ENCODE measurements at regions not wholly inside any gene's neighbourhood (a gene's known extent, or its start where the extent isn't known, plus 50 kb on each side); places are given as distances from the start of the nearest gene placed in this dataset.

- no peak for TF ChIP-seq CTCF (IDR thresholded peaks at IDR 0.05; ENCODE audit: low read depth, low read length, missing control alignments)
- Histone ChIP-seq H3K36me3 (replicated peaks) (no peaks in the 10 kb centered on the region), H3K4me3 (ENCODE audit: low read depth, low read length) (no peak overlapping the region), H3K27me3 (replicated peaks) (no peaks in the 10 kb centered on the region), H3K27ac (no peak overlapping the region)
- in situ Hi-C loops (cut with HindIII; ENCODE audit: low pct_ligation_motif_present, low sequenced_read_pairs) = no loop called here
- no peak for DNase-seq
Measured at GRCh38 chr12:58592475-58593207, 327.7 kb downstream of the LRIG3 start.

GRCh38 chr12:58593557-58594304 is 326.6 kb downstream of the LRIG3 start:
- TF ChIP-seq CTCF (IDR thresholded peaks at IDR 0.05; ENCODE audit: low read depth, low read length, missing control alignments) = no peak
- Histone ChIP-seq H3K27me3 (replicated peaks) (no peaks in the 10 kb centered on the region), H3K4me3 (ENCODE audit: low read depth, low read length) (no peak overlapping the region), H3K27ac (no peak overlapping the region), H3K36me3 (replicated peaks) (no peaks in the 10 kb centered on the region)
- in situ Hi-C loops (cut with HindIII; ENCODE audit: low pct_ligation_motif_present, low sequenced_read_pairs) = no loop called here
- DNase-seq = no peak

- Histone ChIP-seq H3K4me3 (ENCODE audit: low read depth, low read length) (no peak overlapping the region), H3K27ac (no peak overlapping the region), H3K36me3 (replicated peaks) (no peaks in the 10 kb centered on the region), H3K27me3 (replicated peaks) (no peaks in the 10 kb centered on the region)
- no peak for TF ChIP-seq CTCF (IDR thresholded peaks at IDR 0.05; ENCODE audit: low read depth, low read length, missing control alignments)
- DNase-seq = no peak
- in situ Hi-C loops (cut with HindIII; ENCODE audit: low pct_ligation_motif_present, low sequenced_read_pairs) = no loop called here
Measured at GRCh38 chr12:58596381-58596780, 323.9 kb downstream of the LRIG3 start.

GRCh38 chr12:58601529-58601928 is 318.8 kb downstream of the LRIG3 start:
- Histone ChIP-seq H3K36me3 (replicated peaks) (no peaks in the 10 kb centered on the region), H3K4me3 (ENCODE audit: low read depth, low read length) (no peak overlapping the region), H3K27me3 (replicated peaks) (no peaks in the 10 kb centered on the region), H3K27ac (no peak overlapping the region)
- no peak for DNase-seq
- TF ChIP-seq CTCF (IDR thresholded peaks at IDR 0.05; ENCODE audit: low read depth, low read length, missing control alignments) = no peak
- in situ Hi-C loops (cut with HindIII; ENCODE audit: low pct_ligation_motif_present, low sequenced_read_pairs) = no loop called here

GRCh38 chr12:58602179-58602578 is 318.1 kb downstream of the LRIG3 start:
- Histone ChIP-seq H3K27ac (no peak overlapping the region), H3K27me3 (replicated peaks) (no peaks in the 10 kb centered on the region), H3K4me3 (ENCODE audit: low read depth, low read length) (no peak overlapping the region), H3K36me3 (replicated peaks) (no peaks in the 10 kb centered on the region)
- in situ Hi-C loops (cut with HindIII; ENCODE audit: low pct_ligation_motif_present, low sequenced_read_pairs) = no loop called here
- TF ChIP-seq CTCF (IDR thresholded peaks at IDR 0.05; ENCODE audit: low read depth, low read length, missing control alignments) = no peak
- DNase-seq = no peak
